Daoy (cell line): ENCODE measurements at regions not wholly inside any gene's neighbourhood (a gene's known extent, or its start where the extent isn't known, plus 50 kb on each side); places are given as distances from the start of the nearest gene placed in this dataset.
"Not testable (repeated sequence)": the region's sequence is repeated elsewhere in the genome, so short reads cannot be mapped to it uniquely, and the experiment has no call there.

ENCODE experiments used
- DNase-seq: peaks from one replicate; pipeline ENCODE4 v3.0.0-alpha.2; 2015; ENCODE audit warnings: low read depth

DNA sequence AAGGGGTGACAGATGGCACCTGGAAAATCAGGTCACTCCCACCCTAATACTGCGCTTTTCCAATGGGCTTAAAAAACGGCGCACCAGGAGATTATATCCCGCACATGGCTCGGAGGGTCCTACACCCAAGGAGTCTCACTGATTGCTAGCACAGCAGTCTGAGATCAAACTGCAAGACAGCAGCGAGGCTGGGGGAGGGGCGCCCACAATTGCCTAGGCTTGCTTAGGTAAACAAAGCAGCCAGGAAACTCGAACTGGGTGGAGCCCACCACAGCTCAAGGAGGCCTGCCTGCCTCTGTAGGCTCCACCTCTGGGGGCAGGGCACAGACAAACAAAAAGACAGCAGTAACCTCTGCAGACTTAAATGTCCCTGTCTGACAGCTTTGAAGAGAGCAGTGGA, 205.7 kb upstream of the HTR1E start:
- DNase-seq: not testable (repeated sequence)

DNA sequence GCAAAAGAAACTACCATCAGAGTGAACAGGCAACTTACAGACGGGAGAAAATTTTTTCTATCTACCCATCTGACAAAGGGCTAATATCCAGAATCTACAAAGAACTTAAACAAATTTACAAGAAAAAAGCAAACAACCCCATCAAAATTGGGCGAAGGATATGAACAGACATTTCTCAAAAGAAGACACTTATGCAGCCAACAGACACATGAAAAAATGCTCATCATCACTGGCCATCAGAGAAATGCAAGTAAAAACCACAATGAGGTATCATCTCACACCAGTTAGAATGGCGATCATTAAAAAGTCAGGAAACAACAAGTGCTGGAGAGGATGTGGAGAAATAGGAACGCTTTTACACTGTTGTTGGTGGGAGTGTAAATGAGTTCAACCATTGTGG, 206.6 kb upstream of the HTR1E start:
- not testable (repeated sequence) for DNase-seq

DNA sequence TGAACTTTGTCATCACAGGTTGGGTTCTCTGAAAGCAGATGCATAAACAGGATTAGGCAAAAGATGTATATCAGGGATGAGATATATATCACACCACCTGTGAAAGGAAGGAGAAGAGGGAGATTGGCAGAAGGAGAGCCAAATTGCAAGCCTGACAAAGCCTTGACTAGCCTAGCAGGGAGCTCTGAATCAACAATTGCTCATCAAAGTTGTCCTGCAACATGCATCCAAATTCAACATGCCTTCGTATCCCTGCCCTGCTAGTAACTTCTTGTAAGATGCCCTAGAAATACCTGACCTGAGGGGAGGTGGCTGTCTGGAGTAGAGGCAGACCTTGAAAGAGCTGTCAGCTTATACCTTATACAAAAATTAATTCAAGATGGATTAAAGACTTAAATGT, 207.1 kb upstream of the HTR1E start:
- no peak for DNase-seq

DNA sequence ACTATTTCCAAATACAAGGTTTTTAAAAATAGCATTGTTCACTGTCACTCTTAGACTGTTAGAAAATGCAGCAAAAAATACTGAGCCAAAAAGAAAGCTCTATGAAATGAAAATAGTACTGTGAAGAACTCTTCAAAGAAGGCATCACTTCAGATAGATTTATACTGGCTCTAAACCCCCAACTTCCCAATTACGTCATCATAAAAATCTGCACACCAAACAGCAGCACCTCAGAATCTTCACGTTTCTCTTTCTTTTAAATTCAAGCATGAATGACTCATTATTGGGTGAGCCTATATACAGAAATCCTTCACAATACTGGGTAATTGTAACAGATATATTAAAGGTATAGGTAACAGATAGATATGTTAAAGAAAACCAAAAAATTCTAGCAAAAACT, 208.4 kb upstream of the HTR1E start:
- DNase-seq: no peak

DNA sequence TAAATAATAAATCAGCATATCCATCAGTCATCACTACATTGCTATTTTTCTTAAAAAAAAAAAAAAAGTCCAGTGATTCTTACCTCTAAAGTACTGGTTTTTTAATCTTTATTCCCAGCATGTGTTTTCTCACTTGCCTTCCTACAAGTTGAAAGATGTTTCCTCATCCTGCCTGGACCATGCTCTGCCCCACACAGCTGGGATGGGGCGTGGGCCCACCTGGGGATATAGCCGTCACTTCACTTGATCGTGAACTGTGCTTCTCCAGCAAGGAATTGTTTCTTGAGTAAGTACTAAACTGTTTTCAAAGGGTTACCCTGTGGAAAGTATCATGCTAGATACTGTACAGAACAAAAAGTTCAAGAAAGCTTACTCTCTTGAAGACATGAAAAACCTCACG, 212.6 kb upstream of the HTR1E start:
- DNase-seq: no peak

DNA sequence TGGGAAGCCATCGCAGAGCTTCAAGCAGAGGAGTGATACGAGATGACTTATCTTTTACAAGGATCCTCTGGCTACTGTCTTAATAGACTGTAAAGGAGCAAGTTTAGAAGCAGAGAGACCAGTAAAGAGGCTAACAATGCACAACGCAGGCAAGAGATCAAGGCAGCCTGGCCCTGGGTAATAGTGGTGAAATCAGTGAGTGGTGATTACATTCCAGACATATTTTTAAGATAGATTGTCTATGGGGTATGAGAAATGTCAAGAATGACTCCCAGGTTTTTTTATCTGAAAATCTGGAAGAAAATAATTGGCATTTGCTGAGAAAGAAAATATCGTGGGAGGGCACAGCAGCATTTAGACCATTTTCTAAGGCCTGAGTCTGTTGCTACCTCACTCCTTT, 213.6 kb upstream of the HTR1E start:
- no peak for DNase-seq

DNA sequence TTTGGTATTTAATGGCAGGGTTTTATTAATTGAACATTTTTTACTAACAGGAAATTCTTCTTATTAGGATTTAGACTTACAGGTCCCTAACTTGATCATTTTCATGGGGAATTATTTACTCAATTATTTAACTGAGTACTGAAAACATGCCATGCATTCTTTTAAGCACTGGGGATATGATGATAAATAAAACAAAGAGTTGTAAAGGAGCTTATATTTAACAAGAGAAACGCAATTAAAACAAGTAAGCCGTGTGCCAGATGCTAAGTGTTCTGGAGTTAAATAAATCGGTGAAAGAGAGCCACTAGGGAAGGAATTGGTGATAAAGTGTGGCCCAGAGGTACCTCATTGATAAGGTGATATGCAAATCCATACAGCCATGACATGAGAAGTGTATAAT, 214.2 kb upstream of the HTR1E start:
- no peak for DNase-seq

DNA sequence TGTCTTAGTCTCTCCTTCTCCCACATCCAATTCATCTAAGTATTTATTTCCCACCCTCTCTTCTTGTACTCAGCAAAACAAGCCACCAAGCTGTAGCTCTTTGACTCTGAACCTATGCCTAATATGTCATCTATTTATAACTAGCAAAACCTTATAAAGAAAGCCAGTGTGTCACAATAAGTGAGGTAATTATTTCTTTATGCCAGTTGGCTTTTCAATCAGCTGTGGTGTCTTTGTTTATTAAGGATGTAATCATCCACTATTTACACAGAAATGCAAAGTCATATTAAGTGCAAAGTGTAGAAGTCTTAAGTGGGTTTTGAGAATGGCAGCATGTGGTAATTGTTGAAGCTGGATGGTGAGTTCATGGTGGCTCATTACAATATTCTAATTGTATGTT, 215.2 kb upstream of the HTR1E start:
- DNase-seq: no peak

DNA sequence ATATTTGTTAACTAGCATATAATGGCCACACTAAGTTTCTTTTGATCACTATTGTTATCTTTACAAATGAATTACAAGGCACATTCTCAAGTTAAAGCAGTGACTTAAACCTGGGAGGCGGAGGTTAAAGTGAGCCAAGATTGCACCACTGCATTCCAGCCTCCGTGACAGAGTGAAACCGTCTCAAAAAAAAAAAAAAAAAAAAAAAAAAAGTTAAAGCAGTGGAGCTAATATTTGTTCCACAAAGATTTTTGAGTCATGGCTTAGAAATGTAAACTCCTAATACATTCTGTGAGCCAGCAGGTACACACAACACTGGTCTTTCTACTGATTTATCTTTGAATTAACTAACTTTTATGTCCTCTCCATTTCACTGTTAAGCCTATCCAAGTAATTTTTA, 221.7 kb upstream of the HTR1E start:
- no peak for DNase-seq

DNA sequence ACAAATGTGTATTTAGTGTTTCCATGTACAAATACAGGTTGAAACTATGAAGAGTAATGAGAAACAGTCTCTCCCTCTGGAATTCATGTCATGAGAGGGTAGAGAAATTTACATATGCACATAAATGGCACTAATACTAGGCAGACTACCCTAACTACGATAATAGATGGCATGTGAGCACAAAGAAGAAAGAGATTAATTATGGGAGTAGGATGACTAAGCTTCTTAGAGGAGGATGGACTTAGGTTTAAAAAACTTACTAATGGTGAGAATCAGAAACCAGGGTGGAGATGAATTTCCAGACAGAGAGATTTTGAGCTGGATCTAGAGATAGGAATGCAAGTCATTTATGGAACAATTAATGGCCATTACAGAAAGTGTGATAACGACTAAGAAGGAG, 225.3 kb upstream of the HTR1E start:
- no peak for DNase-seq

DNA sequence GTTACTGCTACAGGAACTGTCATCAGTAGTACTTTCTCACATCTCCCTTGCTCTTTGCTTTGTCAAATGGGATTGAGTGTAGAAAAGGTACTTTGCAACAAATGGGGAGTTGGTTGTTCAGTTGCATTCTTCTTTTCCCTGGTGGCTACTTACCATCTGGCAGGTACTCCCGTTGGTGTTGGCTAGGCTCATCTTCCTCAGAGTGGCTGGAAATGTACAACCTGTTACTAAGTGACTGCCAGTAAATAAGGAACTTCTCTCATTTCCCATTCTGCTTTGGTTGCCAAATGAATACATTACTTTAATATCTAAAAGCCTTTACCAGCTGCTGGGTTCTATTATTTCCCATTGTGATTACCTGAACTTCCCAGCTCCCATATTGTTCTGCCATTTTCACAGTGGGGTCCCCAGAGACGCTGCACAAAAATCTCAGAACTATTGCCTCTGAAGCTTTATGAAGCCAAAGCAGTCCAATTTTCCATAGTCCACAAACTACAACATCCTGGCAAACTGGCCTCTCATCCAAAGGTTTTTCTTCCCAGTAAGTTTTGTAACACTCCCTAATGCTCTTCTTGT, 229.7 kb upstream of the HTR1E start:
- no peak for DNase-seq

DNA sequence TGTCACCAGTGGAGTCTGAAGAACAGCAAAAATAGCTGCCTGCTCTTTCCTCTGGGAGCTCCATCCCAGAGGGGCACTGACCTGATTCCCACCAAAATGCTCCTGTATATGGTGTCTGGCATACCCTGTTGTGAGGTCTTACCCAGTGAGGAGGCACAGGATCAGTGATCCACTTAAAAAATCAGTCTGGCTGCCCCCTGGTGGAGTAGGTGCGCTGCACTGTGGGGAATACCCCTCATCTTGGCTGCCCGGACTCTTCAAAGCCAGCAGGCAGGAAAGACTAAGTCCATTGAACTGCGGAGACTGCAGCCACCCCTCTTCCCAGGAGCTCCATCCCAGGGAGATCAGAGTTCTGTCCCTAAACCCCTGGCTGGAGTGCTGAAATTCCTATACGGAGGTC, 230.9 kb upstream of the HTR1E start:
- DNase-seq: no peak

DNA sequence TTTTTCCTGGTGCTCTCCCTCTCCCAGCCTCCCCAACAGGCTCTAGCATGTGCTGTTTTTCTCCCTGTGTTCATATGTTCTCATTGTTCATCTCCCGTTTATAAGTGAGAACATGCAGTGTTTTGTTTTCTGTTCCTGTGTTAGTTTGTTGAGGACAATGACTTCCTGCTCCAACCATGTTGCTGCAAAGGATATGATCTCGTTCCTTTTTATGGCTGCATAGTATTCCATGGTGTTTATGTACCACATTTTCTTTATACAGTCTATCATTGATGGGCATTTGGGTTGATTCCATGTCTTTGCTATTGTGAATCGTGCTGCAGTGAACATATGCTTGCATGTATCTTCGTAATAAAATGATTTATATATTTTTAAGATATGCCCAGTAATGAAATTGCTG, 236.1 kb upstream of the HTR1E start:
- not testable (repeated sequence) for DNase-seq

DNA sequence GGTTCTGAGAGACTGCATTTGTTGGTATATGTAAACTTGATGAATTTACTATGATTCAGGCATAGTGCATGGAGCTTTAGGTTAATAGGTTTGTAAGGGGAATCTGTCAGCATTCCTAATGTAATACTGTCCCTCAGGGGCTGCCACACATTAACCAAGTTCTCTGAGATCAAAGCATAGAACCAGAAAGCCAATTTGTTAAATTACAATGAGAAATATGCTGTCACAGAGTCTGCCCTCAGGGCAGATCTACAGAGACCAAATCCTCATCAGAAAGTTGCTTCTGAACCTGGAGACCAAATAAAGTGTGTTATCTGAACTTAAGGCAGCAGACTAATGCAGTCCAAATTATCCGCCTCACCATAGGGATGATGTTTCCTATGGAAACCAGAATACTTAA, 250.8 kb upstream of the HTR1E start:
- DNase-seq: no peak

DNA sequence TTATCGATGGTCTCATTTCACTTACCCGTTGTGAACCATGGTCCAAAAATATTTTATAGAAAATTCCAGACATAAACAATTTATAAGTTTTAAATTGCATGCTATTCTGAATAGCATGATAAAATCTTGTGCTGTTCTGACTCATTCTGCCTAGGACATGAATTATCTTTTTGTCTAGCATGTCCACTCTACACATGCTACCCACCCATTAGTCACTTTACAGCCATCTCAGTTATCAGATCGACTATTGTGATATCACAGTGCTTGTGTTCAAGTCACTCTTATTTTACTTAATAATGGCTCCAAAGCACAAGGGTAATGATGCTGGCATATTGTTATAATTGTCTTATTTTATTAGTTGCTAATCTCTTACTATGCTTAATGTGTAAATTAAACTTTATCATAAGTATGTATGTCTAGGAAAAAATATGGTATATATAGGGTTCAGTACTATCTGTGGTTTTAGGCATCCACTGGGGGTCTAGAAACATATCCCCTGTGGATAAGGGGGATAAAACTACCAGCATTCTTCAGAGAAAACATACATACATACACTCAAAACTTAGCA, 252.0 kb upstream of the HTR1E start:
- no peak for DNase-seq

DNA sequence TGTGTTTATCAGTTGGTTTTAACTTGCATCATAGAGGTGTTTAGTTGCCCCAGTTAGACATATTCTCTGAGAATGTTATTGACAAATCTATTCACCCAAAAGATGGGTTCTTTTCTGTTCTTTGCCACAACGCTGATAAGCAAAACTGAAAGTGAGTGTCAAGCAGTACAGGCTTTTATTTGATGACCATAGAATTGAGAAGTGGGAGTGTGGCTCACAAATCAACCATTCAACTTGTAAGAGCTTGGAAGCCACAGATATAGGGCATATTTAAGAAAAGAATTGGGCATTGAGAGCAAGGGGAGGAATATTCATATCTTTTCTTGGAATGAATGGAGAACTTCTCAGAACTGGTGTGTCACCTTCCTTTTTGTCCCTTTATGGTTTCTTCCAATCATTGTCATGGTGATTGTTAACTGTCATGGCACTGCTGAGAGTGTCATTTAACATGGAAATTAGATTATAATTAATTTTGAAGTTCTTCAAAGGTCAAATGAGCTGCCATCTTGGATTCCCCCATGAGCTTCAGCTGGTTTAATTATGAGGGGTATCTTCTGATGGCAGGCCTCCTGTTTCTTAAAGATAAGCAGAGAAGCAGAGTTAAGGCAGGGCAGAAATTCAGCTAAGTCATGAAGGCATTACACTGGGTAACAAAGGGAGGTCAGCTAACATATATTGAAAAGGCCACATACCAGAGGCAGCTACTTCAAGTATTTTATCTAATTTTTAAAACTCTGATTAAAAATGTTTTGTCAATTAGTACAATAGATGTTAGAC, 254.0 kb upstream of the HTR1E start:
- no peak for DNase-seq

DNA sequence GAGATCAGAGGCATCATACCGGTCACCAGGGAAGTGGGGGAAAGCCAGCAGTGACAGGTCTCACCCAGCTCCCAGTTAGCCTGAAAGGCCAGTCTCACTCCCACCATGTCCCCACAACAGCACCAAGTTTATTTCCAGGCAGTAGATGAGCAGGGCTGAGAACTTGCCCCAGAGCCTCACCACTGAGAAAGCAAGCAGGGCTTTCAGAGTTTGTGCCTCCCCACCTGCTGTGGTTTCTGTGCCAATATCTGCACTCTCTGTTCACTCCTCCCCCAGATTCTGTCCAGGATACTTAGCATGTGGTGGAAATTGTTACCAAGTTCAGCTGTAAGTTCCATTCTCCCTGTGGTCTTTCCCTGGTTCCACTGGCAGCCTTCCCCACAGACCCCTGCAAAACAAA, 255.0 kb upstream of the HTR1E start:
- DNase-seq: no peak

DNA sequence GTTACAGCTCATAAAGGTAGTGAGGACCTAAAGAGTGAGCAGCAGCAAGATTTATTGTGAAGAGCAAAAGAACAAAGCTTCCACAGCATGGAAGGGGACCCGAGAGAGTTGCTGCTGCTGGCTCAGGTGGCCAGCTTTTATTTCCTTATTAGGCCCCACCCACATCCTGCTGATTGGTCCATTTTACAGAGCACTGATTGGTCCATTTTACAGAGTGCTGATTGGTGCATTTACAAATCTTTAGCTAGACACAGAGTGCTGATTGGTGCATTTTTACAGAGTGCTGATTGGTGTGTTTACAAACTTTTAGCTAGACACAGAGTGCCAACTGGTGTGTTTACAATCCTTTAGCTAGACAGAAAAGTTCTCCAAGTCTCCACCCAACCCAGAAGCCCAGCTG, 256.2 kb upstream of the HTR1E start:
- DNase-seq: not testable (repeated sequence)

DNA sequence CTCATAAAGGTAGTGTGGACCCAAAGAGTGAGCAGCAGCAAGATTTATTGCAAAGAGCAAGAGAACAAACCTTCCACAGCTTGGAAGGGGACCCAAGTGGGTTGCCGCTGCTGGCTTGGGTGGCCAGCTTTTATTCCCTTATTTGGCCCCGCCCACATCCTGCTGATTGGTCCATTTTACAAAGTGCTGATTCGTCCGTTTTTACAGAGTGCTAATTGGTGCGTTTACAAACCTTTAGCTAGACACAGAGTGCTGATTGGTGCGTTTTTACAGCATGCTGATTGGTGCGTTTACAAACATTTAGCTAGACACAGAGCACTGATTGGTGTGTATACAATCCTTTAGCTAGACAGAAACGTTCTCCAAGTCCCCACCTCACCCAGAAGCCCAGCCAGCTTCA, 265.2 kb upstream of the HTR1E start:
- not testable (repeated sequence) for DNase-seq

DNA sequence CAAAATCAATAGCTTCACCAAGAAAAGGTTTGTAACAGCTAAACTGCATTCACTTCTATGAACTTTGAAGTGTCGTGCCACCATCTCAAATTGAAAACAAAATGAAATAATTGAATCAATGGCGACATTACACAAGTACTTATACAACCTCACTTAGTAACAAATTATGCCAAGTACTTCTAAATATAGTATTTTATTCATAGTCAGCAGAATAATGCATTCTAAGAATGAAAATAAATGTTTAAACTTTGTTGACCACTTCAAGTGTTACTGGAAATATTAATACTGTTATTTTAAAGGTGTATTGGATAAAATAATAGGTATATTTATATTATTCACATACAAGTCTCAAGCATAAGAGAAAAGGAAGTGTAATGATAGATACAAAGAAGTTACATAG, 280.1 kb upstream of the HTR1E start:
- DNase-seq: no peak

DNA sequence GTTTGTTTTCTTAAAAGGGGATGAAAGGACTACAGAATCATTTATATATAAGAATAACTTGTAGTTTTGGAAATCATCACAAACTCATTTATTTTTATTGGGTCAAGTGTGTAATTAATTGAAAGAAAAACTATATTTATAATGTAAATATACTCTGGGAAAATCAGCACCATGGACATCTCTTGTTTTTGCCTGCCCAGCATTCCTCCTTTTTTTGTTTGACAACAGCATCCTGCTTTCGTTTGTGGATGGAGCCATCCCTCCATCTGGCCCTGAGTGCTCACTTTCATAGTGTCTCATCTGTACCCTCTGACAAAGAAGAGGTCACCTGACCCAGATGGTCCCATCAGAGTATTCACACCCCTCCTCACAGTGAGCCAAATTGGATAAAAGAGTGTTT, 308.2 kb upstream of the HTR1E start:
- no peak for DNase-seq

DNA sequence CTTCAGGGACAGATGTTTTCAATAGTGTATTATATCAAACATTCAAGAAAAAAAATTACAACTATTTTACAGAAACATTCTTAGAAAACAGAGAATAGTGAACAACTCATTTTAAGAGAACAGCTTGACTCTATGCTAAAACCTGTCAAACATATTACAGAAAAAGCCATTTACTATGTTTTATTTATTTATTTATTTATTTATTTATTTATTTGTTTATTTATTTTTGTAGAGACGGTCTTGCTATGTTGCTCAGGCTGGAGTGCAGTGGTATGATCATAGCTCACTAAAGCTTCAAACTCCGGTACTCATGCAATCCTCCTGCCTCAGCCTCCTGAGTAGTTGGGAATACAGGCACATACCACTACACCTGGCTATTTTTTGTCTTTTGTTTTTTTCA, 317.9 kb upstream of the HTR1E start:
- no peak for DNase-seq

DNA sequence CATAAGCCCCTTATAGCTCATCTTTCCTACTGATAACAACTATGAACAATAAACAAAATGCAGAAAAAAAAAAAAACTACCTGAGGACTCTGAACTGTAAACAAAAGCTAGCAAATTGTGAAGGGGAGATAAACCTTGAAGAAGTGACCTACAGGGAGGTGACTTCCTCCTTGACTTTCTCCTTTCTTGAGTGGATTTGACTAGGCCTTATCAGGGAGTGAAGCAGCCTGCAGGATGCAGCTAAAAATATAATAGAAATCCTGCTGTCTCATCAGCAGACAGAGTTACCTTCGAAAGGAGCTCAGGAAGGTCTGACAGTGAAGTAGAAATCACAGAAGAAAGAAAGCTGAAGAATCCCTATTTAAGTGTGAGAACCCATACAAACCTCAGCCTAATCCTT, 322.0 kb upstream of the HTR1E start:
- no peak for DNase-seq
